ENCODE measurements at regions not wholly inside any gene's neighbourhood (a gene's known extent, or its start where the extent isn't known, plus 50 kb on each side); places are given as distances from the start of the nearest gene placed in this dataset.

- no peaks in the 10 kb centered on the region for H3K4me1 ChIP-seq (ENCODE audit: control insufficient read depth, extremely low read depth, insufficient read depth, low read length)
- TF ChIP-seq EZH2 (IDR thresholded peaks at IDR 0.05; ENCODE audit: low read length, missing control alignments): no peak
- TF ChIP-seq, protein P1, sequence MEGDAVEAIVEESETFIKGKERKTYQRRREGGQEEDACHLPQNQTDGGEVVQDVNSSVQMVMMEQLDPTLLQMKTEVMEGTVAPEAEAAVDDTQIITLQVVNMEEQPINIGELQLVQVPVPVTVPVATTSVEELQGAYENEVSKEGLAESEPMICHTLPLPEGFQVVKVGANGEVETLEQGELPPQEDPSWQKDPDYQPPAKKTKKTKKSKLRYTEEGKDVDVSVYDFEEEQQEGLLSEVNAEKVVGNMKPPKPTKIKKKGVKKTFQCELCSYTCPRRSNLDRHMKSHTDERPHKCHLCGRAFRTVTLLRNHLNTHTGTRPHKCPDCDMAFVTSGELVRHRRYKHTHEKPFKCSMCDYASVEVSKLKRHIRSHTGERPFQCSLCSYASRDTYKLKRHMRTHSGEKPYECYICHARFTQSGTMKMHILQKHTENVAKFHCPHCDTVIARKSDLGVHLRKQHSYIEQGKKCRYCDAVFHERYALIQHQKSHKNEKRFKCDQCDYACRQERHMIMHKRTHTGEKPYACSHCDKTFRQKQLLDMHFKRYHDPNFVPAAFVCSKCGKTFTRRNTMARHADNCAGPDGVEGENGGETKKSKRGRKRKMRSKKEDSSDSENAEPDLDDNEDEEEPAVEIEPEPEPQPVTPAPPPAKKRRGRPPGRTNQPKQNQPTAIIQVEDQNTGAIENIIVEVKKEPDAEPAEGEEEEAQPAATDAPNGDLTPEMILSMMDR (conservative IDR thresholded peaks at IDR 0.05 in 1 of 2, IDR thresholded peaks at IDR 0.05 in 1 of 2; ENCODE audit: low read depth in 1 of 2, low read length in 2 of 2): no peak
- H3K27ac ChIP-seq (ENCODE audit: insufficient read depth, low read length): no peak overlapping the region
Observed at GRCh38 chr4:122278976-122279375, 99.8 kb upstream of the ADAD1 start.

GRCh38 chr4:122279670-122280069 lies 99.1 kb upstream of the ADAD1 start:
- H3K79me2 ChIP-seq (ENCODE audit: control insufficient read depth, insufficient read depth, low read length): no peaks in the 10 kb centered on the region
- no peak for DNase-seq (ENCODE audit: low read depth in 2 of 2)
- no peaks in the 10 kb centered on the region for H3K4me1 ChIP-seq (ENCODE audit: control insufficient read depth, extremely low read depth, insufficient read depth, low read length)
- H3K9ac ChIP-seq (ENCODE audit: insufficient read depth, low read length): no peak overlapping the region
- H3K36me3 ChIP-seq (ENCODE audit: control insufficient read depth, insufficient read depth, low read length): no peaks in the 10 kb centered on the region
- H3K4me2 ChIP-seq (ENCODE audit: extremely low read depth, insufficient read depth, low read length): no peak overlapping the region
- H3K4me3 ChIP-seq (replicated peaks in 1 of 4; ENCODE audit: control extremely low read depth in 1 of 4, insufficient read depth in 1 of 4, low read depth in 3 of 4, low read length in 4 of 4): no peak overlapping the region
- H3K27me3 ChIP-seq (ENCODE audit: control insufficient read depth, insufficient read depth, low read length): no peaks in the 10 kb centered on the region
- TF ChIP-seq EZH2 (IDR thresholded peaks at IDR 0.05; ENCODE audit: low read length, missing control alignments): no peak
- TF ChIP-seq, protein P1 (conservative IDR thresholded peaks at IDR 0.05 in 1 of 2, IDR thresholded peaks at IDR 0.05 in 1 of 2; ENCODE audit: low read depth in 1 of 2, low read length in 2 of 2): no peak
- no peak overlapping the region for H2AFZ ChIP-seq (ENCODE audit: low read length)
- no peak overlapping the region for H3K27ac ChIP-seq (ENCODE audit: insufficient read depth, low read length)
- no peaks in the 10 kb centered on the region for H3K9me3 ChIP-seq (ENCODE audit: control insufficient read depth, insufficient read depth, low read depth, low read length)
- no peaks in the 10 kb centered on the region for H4K20me1 ChIP-seq (ENCODE audit: control insufficient read depth, extremely low read depth, insufficient read depth, low read length)

More at GRCh38 chr4:122278976-122279375, 99.8 kb upstream of the ADAD1 start:
- no peak for DNase-seq (ENCODE audit: low read depth in 2 of 2)
- Histone ChIP-seq H3K4me2 (ENCODE audit: extremely low read depth, insufficient read depth, low read length) (no peak overlapping the region), H4K20me1 (ENCODE audit: control insufficient read depth, extremely low read depth, insufficient read depth, low read length) (no peaks in the 10 kb centered on the region), H2AFZ (ENCODE audit: low read length) (no peak overlapping the region), H3K36me3 (ENCODE audit: control insufficient read depth, insufficient read depth, low read length) (no peaks in the 10 kb centered on the region), H3K79me2 (ENCODE audit: control insufficient read depth, insufficient read depth, low read length) (no peaks in the 10 kb centered on the region), H3K9ac (ENCODE audit: insufficient read depth, low read length) (no peak overlapping the region), H3K27me3 (ENCODE audit: control insufficient read depth, insufficient read depth, low read length) (no peaks in the 10 kb centered on the region), H3K4me3 (replicated peaks in 1 of 4; ENCODE audit: control extremely low read depth in 1 of 4, insufficient read depth in 1 of 4, low read depth in 3 of 4, low read length in 4 of 4) (no peak overlapping the region), H3K9me3 (ENCODE audit: control insufficient read depth, insufficient read depth, low read depth, low read length) (no peaks in the 10 kb centered on the region)

DNA sequence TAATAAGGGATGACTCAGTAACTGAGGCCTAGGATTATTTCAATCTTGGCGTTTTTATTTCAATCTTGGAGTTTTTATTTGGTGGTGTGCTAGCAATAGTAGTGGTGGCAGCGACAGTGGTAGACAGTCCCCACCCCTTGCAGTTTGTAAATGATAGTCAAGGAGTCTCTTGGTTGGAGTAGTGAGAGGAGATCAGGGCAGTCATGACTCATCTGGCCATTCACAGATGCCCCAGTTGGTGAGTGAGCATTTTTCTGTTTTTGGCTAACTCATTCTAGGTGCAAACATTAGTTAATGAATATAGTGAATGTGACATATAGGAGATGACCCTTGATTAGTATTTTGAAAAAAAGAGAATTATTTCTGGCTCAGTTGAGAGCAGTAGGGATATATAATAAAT lies 93.5 kb upstream of the ADAD1 start:
- Histone ChIP-seq H3K27ac (ENCODE audit: insufficient read depth, low read length) (no peak overlapping the region), H3K4me3 (replicated peaks in 1 of 4; ENCODE audit: control extremely low read depth in 1 of 4, insufficient read depth in 1 of 4, low read depth in 3 of 4, low read length in 4 of 4) (no peak overlapping the region), H3K79me2 (ENCODE audit: control insufficient read depth, insufficient read depth, low read length) (no peaks in the 10 kb centered on the region), H3K4me2 (ENCODE audit: extremely low read depth, insufficient read depth, low read length) (no peak overlapping the region), H2AFZ (ENCODE audit: low read length) (no peak overlapping the region), H3K36me3 (ENCODE audit: control insufficient read depth, insufficient read depth, low read length) (peaks cover 2% of the 10 kb centered on the region), H4K20me1 (ENCODE audit: control insufficient read depth, extremely low read depth, insufficient read depth, low read length) (no peaks in the 10 kb centered on the region), H3K4me1 (ENCODE audit: control insufficient read depth, extremely low read depth, insufficient read depth, low read length) (no peaks in the 10 kb centered on the region), H3K9ac (ENCODE audit: insufficient read depth, low read length) (no peak overlapping the region), H3K27me3 (ENCODE audit: control insufficient read depth, insufficient read depth, low read length) (no peaks in the 10 kb centered on the region), H3K9me3 (ENCODE audit: control insufficient read depth, insufficient read depth, low read depth, low read length) (no peaks in the 10 kb centered on the region)
- DNase-seq (ENCODE audit: low read depth in 2 of 2): peak; percentile 3 to 29
- TF ChIP-seq, protein P1 (conservative IDR thresholded peaks at IDR 0.05 in 1 of 2, IDR thresholded peaks at IDR 0.05 in 1 of 2; ENCODE audit: low read depth in 1 of 2, low read length in 2 of 2): no peak
- TF ChIP-seq EZH2 (IDR thresholded peaks at IDR 0.05; ENCODE audit: low read length, missing control alignments): no peak

Measured in fibroblast of lung (primary cell).